ENCODE measurements at regions not wholly inside any gene's neighbourhood (a gene's known extent, or its start where the extent isn't known, plus 50 kb on each side); places are given as distances from the start of the nearest gene placed in this dataset.

- TF ChIP-seq CTCF (IDR thresholded peaks at IDR 0.05; ENCODE audit: low read length) (no peak), EZH2 (IDR thresholded peaks at IDR 0.05; ENCODE audit: borderline replicate concordance, low read length) (no peak)
Observed at GRCh38 chr18:11511434-11512095, 97.8 kb upstream of the SLC35G4 start.
